GM18498 (cell line): ENCODE measurements at regions not wholly inside any gene's neighbourhood (a gene's known extent, or its start where the extent isn't known, plus 50 kb on each side); places are given as distances from the start of the nearest gene placed in this dataset.

ENCODE experiments used
- ATAC-seq: cut with Tn5 transposase; IDR thresholded peaks from one replicate; pipeline ENCODE4 v1.9.1; 2021; ENCODE audit warnings: mild to moderate bottlenecking, moderate library complexity; ENCODE audit not compliant: unreplicated experiment

DNA sequence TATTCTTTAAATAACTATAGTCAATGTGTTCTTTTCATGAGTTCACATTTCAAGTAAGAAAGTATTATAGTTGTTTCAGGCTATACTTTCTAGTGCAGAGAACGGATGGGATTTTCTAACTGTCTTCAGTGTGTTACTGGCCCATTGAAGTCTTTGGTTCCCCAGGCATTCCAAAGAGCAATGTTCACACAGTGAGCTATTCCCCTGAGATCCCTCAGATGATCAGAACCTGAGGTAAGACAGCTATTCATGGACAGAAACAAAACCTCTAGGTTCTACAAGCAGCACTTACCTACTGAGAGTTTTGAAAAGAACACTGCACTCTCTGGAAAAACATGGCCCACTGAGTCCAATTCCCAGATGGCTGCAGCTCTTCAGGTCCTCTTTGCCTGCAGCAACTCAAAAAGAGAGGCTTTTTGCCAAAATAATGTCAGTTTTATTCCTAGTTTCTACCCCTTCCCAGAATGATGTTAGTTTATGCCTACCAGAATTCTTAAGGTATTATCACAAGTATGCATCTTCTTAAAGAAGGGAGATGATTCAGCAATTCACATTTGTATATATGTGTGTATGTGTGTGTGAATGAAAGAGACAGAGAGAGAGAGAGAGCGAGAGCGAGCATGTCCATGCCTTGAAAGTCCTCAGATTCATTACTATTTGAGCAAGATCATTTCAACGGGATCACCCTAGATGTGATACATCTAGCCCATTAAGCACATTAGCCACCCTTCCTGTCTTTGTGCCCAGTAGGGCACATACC lies 146.1 kb downstream of the PDHA2 start:
- no peak for ATAC-seq

DNA sequence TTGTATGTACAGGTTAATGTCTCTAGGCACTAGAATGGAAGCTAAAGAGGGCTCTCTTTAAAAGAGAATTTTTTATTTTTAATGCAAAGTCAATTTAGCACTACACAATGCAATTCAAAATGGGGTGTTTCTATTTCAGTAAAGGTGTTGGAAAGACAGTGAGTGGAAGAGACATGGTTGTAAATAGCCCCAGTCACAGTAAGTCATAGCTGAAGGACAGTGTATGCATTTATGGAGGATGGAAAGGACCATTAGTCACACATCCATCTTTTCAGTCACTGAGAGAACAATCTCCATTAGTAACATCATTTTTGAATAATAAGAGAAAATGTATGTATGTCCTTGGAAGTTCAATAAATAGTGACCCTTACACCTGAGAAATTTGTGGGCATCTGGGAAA lies 148.0 kb downstream of the PDHA2 start:
- no peak for ATAC-seq

DNA sequence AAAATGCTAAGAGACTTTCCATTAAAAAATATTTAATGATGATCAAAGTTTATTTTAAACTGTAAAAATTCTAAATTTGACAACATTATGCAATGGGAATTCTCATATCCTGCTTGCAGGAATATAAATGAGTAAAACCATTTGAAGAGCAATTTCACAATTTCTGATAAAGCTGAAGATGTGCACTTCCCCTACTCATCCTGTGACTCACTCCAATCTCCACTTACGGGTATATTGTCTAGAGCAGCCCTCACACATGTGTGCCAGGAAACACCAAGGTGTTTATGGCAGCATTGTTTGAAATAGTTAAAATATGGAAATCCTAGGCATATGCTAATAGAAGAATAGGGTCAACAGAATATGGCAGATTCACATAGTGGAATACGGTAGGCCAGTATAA lies 158.4 kb downstream of the PDHA2 start:
- ATAC-seq, result no peak

DNA sequence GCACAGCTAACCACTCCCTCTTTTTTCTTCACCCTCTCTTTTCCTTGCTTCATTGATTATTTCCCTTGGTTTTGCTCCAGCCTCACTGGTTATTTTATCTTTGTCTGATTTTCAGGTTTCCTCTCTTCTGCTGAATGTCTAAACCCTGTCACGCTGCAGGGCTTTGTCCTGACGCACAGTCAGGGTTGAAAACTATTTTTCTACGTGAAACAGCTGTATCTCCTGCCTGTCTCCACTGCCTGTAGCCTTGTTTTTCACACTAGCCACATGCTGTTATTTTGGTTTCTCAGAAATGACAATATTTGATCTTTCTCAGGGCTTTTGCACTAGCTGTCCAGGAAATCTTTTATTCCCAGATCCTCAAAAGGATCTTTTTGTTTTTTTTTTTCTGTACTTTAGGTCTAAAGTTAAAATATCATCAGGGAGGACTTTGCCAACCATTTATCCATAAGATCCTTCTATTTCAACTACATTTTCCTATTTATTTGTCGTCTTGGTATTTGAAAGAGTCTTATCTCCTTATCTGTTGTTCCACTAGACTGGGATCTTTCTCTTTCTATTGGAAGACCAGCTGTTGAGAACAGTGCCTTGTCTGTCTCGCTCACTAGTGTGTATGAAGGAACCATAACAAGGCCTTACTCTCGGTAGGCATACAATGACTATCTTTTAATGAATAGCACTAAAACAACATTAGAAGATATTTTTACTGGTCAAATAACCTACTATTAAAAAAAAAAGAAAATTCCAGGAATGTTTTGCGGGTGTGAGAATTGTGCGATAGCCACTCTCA lies 164.3 kb downstream of the PDHA2 start:
- ATAC-seq, result no peak

DNA sequence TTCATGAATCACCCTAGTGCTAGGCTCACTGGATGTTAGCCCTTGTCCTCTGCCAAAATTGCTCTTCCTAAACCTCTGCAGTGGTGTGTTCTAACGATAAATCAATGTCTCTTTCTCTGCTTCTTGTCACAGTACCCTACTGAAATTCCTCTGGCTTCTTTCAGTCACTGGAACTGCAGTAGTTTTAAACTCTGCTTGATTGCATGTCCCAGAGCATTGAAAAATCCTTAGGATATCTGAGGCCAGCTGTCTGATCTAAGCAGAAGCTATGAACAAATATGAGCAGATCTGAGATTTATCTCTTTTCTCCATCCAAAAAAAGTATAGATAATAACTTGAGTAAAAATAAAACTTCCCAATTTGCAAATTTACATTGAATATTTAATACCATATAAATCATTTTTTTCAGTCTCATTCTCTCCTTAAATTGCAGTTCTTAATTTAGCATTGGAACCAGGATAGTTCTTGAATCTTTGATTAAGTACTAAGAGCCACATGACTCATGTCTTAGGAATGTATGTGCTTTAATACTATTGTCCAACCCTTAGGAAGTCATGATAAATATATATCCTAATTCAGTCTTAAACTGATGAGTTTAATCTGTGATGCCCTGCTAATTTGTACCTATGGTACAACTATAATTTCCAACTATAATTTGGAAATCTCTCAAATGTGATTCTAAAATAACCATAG lies 169.7 kb downstream of the PDHA2 start:
- no peak for ATAC-seq

DNA sequence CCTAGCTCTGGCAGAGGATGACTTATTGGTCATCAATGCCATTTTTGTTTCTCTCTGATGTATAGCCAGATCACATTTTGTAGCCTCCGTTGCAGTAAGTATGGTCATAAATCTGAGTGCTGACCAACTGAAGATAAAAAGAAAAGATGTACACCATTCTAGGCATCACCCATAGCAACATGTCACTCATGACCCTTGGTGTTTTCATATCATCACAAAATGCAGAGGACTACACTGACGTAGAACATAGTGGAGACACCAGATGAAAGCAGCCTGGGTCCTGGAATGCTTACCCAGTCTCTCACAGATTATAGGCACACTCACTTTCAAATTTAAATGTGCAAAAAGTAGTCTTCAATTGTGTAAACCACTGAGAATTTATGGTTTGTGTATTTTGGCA lies 172.8 kb downstream of the PDHA2 start:
- ATAC-seq, result no peak

DNA sequence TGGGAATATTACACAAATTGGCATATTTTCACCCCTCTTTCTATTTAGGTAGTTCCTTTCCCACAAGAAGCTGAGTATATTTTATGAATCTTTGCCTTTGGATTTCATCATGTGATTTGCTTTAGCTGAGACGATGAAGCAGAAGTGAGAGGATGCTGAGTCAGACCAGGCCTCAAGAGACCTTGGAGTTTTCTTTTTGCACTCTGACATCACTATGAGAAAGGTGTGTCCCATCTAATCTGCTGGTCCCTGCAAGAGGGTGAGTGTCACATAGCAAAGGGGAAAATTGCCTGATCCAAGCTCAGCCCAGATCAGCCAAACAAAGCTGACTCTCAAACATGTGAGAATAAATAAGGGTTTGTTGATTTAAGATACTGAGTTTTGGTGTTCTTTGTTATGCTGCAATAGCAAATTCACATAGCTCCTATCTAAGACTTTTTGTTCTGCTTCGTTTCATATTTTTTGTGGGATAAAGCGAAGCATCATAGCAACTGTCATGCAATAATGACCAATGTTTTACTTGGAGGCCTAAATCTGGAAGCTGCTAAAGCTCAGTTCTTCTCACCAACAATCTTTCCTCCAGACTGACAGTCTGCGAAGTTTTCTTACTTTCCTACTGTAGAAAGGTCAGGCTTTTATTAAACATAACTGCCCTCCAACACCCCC lies 176.9 kb downstream of the PDHA2 start:
- ATAC-seq, result peak; percentile 69

DNA sequence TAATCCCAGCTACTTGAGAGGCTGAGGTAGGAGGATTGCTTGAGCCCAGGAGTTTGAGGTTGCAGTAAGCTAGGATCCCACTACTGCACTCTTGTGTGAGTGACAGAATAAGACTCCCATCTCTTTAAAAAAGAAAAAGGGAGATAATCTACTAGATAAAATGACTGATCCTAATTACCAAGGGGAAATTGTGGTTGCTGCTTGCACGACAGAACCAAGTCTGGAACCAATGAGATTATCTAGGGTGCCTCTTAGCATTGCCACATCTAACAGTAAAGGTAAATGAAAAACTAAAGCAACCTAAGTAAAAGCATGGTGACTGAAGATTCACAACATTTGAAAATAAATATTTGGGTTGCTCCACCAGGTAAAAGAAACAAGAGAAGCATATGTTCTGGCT lies 185.1 kb downstream of the PDHA2 start:
- no peak for ATAC-seq

DNA sequence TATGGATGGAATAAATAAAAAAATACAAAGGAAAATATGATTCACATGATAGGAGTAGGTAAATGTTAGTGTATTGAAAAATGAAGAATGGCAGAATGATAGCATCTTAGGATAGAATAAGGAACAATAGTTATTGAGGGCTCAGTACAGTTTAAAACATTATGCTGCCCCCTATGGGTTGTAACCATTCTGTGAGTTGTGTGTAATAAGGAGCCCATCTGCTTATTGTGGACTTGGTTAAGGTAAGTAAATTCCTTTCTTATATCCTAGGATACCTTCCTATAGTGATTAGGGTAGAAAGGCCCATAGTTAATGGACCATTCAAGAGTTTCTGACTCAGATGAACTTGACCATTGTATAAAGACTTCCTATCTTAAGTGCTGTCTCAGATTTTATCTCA lies 195.8 kb downstream of the PDHA2 start:
- ATAC-seq, result no peak

DNA sequence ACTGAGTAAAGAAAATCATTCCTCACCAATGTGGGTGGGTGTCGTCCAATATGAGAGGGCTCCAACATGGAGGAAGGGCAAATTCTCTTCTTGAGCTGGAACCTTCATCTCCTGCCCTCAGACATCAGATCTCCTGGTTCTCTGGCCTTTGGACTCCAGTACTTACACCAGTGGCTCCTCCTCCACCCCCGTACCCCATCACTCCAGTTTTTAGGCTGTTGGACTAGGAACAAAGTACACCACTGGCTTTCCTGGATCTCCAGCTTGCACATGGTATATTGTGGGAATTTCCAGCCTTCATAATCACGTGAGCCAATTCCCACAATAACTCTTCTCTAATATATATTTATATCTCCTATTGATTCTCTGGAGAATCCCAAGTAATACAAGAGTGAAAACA lies 196.9 kb downstream of the PDHA2 start:
- ATAC-seq, result no peak

DNA sequence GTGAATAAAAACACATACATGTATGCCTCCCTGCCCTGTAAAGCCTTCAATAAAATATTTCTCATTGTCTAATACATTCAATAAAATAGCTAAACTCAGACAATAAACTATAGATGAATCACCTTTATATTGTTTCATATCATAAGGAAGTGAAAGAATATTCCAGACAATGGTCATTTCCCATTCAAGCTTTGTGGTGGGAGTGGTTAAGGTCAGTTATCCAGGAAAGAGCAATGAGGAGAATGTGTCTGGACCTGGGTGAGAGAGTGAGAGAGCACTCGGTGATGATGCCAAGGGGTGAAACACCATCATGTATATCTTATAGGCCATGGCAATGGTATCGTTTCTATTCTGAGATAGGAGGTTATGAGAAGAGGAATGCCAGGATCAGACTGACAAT lies 197.8 kb downstream of the PDHA2 start:
- no peak for ATAC-seq

DNA sequence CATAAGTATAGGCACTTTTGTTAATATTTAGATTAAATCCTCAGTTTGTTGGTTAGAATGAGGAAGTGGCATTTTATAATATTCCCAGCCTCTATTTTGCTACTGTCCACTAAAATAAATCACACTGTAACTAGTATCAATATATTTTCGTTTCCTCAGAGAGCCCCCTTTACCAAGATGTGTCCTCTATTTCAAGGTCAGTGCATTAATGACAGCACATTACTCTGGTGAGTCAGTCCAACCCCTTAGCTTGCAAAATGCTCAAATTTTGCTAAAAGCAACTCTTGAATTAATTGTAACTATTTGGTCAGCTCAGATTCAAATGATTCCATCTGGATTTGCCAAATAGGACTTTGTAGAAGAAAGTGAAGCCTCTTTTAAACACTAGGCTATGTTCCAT lies 199.3 kb downstream of the PDHA2 start:
- no peak for ATAC-seq

DNA sequence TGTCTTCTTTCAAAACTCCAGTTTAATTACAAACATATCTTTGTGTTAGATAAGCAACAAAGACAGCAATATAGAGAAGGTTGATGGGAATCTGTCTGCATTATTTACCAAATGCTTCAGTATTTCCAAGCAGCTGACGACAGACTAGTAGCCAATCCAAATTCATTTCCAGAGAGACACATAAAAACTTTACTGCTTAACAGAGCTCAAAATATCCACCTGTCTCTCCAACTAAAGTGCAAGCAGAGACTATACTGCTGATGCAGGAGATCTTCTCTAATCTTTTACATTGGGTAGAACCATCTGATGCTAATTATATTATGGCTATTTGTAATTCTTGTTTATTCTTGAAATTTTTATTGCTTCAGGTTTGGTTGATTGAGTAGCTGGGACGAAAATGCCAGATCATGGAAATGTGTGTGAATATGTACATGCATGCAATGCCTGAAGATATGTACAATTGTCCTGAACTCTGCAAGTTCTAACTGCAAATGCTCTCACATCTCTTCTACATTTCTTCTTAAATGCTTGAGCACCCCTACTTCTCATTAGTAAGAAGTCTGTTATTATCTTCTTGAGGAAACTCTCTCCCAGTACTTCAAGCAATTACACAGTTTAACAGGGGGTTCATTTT lies 200.0 kb downstream of the PDHA2 start:
- ATAC-seq, result no peak

DNA sequence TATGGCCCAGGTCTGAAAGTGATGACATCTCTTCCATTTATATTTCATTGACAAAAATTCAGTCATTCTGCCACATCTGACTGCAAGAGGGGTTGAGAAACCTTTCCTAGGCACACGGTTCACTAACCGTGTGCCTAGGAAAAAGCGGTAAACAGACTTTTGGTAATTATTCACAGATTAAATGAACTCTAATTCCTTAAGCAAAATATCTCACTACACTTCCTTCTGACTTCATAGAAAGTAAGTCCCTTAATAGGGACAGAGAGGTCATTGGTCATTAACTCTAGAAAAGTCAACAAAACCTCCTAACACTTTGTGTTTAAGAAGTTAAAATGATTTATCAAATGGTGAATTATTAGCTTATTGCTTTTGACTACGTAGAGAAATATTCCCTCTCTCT lies 205.1 kb downstream of the PDHA2 start:
- ATAC-seq, result no peak

DNA sequence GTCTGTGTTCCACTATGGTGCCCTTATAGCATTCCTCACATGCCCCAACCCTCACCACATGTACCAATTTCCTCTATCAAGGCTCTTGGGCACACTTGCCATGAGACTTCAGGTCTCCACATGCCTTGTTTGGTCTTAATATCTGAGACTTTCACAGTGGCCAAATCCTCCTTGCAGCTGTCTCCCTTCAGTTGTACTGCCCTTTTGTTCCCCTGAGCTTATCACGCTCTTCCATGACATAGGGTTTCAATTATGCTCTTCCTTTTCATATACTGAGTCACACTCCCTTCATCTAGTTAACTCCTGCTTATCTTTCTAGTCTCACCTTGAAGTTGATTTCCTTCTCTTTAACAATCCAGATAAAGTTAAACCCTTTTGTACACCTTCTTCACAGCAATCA lies 212.9 kb downstream of the PDHA2 start:
- ATAC-seq, result no peak

DNA sequence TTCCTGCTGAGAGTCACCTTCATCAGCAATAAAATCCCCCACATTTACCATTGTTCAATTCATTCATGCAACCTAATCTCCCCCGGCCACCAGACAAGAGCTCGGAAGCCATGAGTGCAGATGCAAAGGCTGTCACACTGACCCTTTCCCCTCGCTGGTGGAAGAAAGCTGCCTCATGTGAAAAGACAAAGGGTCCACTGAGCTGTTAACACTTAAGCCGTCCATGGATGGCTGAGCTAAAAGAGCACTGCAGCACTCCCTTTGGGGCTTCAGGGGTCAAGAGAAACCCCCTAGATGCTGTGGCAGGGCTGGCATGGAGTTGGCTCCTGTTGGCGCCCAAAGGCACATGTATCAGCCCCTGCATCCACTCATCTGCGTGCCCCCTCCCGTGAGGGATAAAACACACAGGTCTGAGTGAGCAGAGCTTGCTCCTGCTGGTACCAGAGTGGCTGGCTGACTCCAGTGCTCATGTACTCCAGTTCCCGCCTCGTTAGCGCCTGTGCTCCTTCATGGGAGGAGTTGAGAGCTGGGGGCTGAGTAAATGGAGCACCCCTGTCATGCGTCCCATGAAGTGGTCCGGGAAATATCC lies 216.5 kb downstream of the PDHA2 start:
- no peak for ATAC-seq

DNA sequence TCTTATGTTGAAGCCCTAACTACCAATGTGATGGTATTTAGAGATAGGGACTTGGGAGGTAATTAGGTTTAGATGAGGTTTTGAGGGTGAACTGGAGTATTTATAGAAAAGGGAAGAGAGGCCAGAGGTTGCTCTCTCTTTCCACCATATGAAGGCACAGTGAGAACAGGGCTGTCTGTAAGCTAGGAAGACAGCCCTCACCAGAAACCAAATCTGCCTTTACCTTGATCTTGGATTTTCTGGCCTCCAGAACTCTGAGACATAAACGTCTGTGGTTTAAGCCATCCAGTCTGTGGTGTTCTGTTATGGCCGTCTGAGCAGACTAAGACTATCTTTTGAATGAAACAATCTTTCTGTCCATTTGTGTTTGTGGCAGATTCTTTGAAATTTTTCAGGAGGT lies 223.7 kb downstream of the PDHA2 start:
- ATAC-seq, result no peak

DNA sequence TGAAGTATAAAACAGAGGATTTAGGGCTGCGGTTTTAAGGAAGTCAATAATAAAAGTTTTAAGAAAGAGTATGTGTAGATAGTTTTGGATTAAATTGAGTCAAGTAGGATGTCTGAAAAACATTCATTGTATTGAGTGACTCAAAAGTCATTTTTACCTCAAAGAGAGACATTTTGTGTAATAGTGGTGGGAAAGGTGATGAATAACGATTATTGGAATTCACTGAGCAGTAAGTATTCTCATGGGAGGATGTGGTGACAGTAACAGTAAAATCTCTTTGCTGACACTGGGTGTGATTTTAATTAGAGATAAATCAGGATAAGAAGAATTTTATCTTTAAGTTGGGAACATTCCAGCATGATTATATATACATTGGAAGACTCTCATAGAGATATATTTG lies 233.6 kb downstream of the PDHA2 start:
- ATAC-seq, result no peak

DNA sequence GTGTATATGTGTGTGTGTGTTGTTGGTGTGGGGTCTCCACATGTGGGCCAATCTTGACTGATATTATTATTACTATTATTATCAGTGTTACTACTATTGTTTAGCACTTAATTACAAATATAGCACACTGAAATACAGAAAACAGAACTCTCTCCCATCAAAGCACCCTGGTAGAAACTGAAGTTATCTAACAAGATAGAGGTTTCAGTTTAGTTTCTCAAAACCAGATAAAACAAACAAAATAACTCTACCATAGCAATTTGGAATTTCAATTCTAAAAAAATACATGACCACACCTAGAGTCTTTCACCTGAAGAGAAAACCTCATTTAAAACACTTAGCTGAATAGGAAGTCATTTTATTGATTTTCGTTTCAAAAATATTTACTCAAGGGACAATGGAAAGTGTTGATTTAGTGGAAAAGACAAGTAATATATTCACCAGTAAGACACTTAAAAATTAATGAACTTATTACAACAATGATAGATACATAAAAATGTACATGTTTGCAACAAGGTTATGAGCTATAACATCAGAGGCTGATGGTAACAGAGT lies 252.3 kb downstream of the PDHA2 start:
- ATAC-seq, result peak; percentile 66

DNA sequence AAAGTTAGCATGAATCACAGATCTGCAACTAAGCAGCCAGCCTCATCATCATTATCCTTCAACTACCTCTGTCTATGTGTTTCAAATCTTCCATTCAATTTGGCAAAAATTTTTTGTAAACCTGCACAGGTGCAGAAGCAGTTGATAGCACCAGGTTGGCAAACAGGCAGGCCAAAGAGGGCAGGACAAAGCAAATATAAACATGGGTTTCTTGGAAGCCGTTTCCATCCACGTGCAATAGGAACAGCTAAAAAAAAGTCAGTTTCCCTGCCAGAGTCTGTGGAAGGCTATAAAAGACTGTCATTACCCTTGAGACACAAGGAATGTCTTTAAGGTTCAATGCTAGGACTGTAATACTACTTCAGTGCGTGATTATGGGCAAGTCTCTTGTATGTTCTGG lies 253.2 kb downstream of the PDHA2 start:
- ATAC-seq, result no peak
